Activated CD8-positive, alpha-beta T cell treated with anti-CD3 and anti-CD28 coated beads for 36 hours (primary cell): ENCODE measurements at regions not wholly inside any gene's neighbourhood (a gene's known extent, or its start where the extent isn't known, plus 50 kb on each side); places are given as distances from the start of the nearest gene placed in this dataset.

Experiments
- ATAC-seq: fragments of 200-7000 bp; cut with Tn5 transposase; one replicate; pipeline ENCODE4 v1.10.0; 2021; ENCODE audit warnings: mild to moderate bottlenecking, moderate library complexity
- CTCF ChIA-PET: fragments of 350-600 bp; sonication (Branson Sonifier 250); formaldehyde crosslinking; loops from one replicate; lab custom pipeline; 2021; ENCODE audit warnings: antibody characterized with exemption; lab: Charles Lee
- POLR2A ChIA-PET: fragments of 350-600 bp; sonication (Branson Sonifier 250); formaldehyde crosslinking; loops from one replicate; lab custom pipeline; 2021; ENCODE audit warnings: antibody characterized with exemption; lab: Charles Lee
- DNase-seq: peaks from one replicate; pipeline ENCODE4 v3.0.0-alpha.2; 2020
- H3K27ac Mint-ChIP-seq: one replicate; pipeline ENCODE4 v1.8.0; 2021; ENCODE audit warnings: mild to moderate bottlenecking, mixed read lengths
- H3K27me3 Mint-ChIP-seq: one replicate; pipeline ENCODE4 v1.8.0; 2021; ENCODE audit warnings: mixed read lengths
- H3K36me3 Mint-ChIP-seq: one replicate; pipeline ENCODE4 v1.8.0; 2021; ENCODE audit warnings: low read depth, mixed read lengths
- H3K4me1 Mint-ChIP-seq: one replicate; pipeline ENCODE4 v1.8.0; 2021; ENCODE audit warnings: low read depth, mixed read lengths
- H3K4me3 Mint-ChIP-seq: one replicate; pipeline ENCODE4 v1.8.0; 2021; ENCODE audit warnings: mild to moderate bottlenecking, moderate library complexity, mixed read lengths
- H3K9me3 Mint-ChIP-seq: one replicate; pipeline ENCODE4 v1.8.0; 2021; ENCODE audit warnings: mixed read lengths
- CTCF ChIP-seq: fragments of 200-600 bp; IDR thresholded peaks from one replicate; pipeline ENCODE4 v1.8.0; 2022; ENCODE audit warnings: antibody characterized with exemption, mild to moderate bottlenecking
- intact Hi-C: fragments of 100-400 bp; cut with micrococcal nuclease; formaldehyde crosslinking; loops from one replicate; pipeline ENCODE4 v1.10.0; 2022

GRCh38 chr2:56017784-56018183, 94.2 kb upstream of the EFEMP1 start:
- ChIA-PET POLR2A (interaction anchor here (0.6 kb wide), 1 partner anchor 17 kb away, joined by 3 read pairs; no protein-coding TSS in a partner anchor), CTCF (no interaction called here)
- H3K36me3 Mint-ChIP-seq, result no peaks in the 10 kb centered on the region
- H3K4me3 Mint-ChIP-seq, result no peak overlapping the region
- DNase-seq (no peak), ATAC-seq (no peak)
- H3K9me3 Mint-ChIP-seq, result no peaks in the 10 kb centered on the region
- H3K4me1 Mint-ChIP-seq, result no peaks in the 10 kb centered on the region
- no peak overlapping the region for H3K27ac Mint-ChIP-seq
- intact Hi-C loops, result no loop called here
- no peak for TF ChIP-seq CTCF
- H3K27me3 Mint-ChIP-seq, result peaks cover 2% of the 10 kb centered on the region

GRCh38 chr2:56018267-56018666, 94.7 kb upstream of the EFEMP1 start:
- peaks cover 2% of the 10 kb centered on the region for H3K27me3 Mint-ChIP-seq

GRCh38 chr2:56021136-56021474, 97.5 kb upstream of the EFEMP1 start:
- H3K4me1 Mint-ChIP-seq, result no peaks in the 10 kb centered on the region
- no peaks in the 10 kb centered on the region for H3K9me3 Mint-ChIP-seq
- peaks cover 2% of the 10 kb centered on the region for H3K27me3 Mint-ChIP-seq
- TF ChIP-seq CTCF, result no peak
- H3K4me3 Mint-ChIP-seq, result no peak overlapping the region
- H3K36me3 Mint-ChIP-seq, result no peaks in the 10 kb centered on the region
- ATAC-seq (no peak), DNase-seq (no peak)
- POLR2A ChIA-PET, result no interaction called here
- H3K27ac Mint-ChIP-seq, result no peak overlapping the region
- CTCF ChIA-PET, result no interaction called here
- intact Hi-C loops, result no loop called here

More at GRCh38 chr2:56018267-56018666, 94.7 kb upstream of the EFEMP1 start:
- ATAC-seq, result no peak
- H3K27ac Mint-ChIP-seq, result no peak overlapping the region
- no peak overlapping the region for H3K4me3 Mint-ChIP-seq
- ChIA-PET POLR2A (interaction anchor here (0.6 kb wide), 1 partner anchor 17 kb away, joined by 3 read pairs; no protein-coding TSS in a partner anchor), CTCF (no interaction called here)
- DNase-seq, result no peak
- no peaks in the 10 kb centered on the region for H3K4me1 Mint-ChIP-seq
- intact Hi-C loops, result no loop called here
- no peak for TF ChIP-seq CTCF
- H3K36me3 Mint-ChIP-seq, result no peaks in the 10 kb centered on the region
- no peaks in the 10 kb centered on the region for H3K9me3 Mint-ChIP-seq

- DNase-seq (no peak), ATAC-seq (no peak)
- ChIA-PET CTCF (no interaction called here), POLR2A (no interaction called here)
- no peaks in the 10 kb centered on the region for H3K4me1 Mint-ChIP-seq
- no peaks in the 10 kb centered on the region for H3K36me3 Mint-ChIP-seq
- no peaks in the 10 kb centered on the region for H3K9me3 Mint-ChIP-seq
- no peak overlapping the region for H3K4me3 Mint-ChIP-seq
- no peak overlapping the region for H3K27ac Mint-ChIP-seq
- intact Hi-C loops, result no loop called here
- TF ChIP-seq CTCF, result no peak
- H3K27me3 Mint-ChIP-seq, result no peaks in the 10 kb centered on the region
These were observed 98.0 kb upstream of the EFEMP1 start for GRCh38 chr2:56021579-56021978.

- Mint-ChIP-seq H3K27ac (no peak overlapping the region), H3K27me3 (no peaks in the 10 kb centered on the region), H3K9me3 (no peaks in the 10 kb centered on the region), H3K36me3 (no peaks in the 10 kb centered on the region), H3K4me3 (no peak overlapping the region), H3K4me1 (no peaks in the 10 kb centered on the region)
- ChIA-PET CTCF (no interaction called here), POLR2A (no interaction called here)
- intact Hi-C loops, result no loop called here
- DNase-seq (no peak), ATAC-seq (no peak)
- TF ChIP-seq CTCF, result no peak
These were observed 102.0 kb upstream of the EFEMP1 start for GRCh38 chr2:56025469-56026193.
